GM12891 (cell line): ENCODE measurements at regions not wholly inside any gene's neighbourhood (a gene's known extent, or its start where the extent isn't known, plus 50 kb on each side); places are given as distances from the start of the nearest gene placed in this dataset.
"Not testable (repeated sequence)": the region's sequence is repeated elsewhere in the genome, so short reads cannot be mapped to it uniquely, and the experiment has no call there.

Experiments
- PAX5 ChIP-seq: IDR thresholded peaks from 2 replicates; pipeline ENCODE4 v1.6.1; 2011; ENCODE audit warnings: low read length, moderate library complexity, mild to moderate bottlenecking; ENCODE audit not compliant: insufficient read depth, severe bottlenecking
- POLR2A ChIP-seq: IDR thresholded peaks from 2 replicates; pipeline ENCODE4 v1.6.1; 2011; ENCODE audit warnings: low read depth, low read length, control low read depth
- POLR2AphosphoS5 ChIP-seq: IDR thresholded peaks from 2 replicates; pipeline ENCODE4 v1.6.1; 2011; ENCODE audit warnings: low read depth, low read length, control low read depth
- POU2F2 ChIP-seq: IDR thresholded peaks from 2 replicates; pipeline ENCODE4 v1.6.1; 2011; ENCODE audit warnings: low read depth, mild to moderate bottlenecking, control low read depth, low read length, moderate library complexity
- SPI1 ChIP-seq: IDR thresholded peaks from 2 replicates; pipeline ENCODE4 v1.6.1; 2011; ENCODE audit warnings: low read depth, low read length, control low read depth
- TAF1 ChIP-seq: IDR thresholded peaks from 2 replicates; pipeline ENCODE4 v1.6.1; 2011; ENCODE audit warnings: low read depth, low read length, control low read depth

DNA sequence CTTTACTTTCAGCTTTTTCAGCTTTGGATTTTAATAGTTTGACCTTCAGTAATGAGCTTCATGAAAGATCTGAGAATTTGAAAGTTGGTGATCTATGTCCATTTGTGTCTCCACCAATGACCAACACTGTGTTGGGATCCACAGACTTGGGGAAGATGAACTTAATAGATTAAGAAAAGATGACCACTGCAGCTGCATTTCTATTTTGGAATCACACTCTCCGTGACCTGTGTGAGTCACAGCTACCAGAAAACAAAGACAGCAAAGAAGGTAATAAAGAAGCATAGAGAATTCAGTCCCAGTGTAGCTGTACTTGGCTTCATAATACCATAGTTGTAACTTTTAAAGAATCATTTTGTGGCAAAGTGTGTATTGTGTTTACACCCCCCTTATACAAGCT, 51.4 kb upstream of the PARP4 start:
- not testable (repeated sequence) for TF ChIP-seq POLR2A, POLR2AphosphoS5, SPI1, TAF1, PAX5, POU2F2
